Islet of Langerhans (tissue), 1 donor: ENCODE measurements at regions not wholly inside any gene's neighbourhood (a gene's known extent, or its start where the extent isn't known, plus 50 kb on each side); places are given as distances from the start of the nearest gene placed in this dataset.
"Not testable (repeated sequence)": the region's sequence is repeated elsewhere in the genome, so short reads cannot be mapped to it uniquely, and the experiment has no call there.

ENCODE experiments used
- FAIRE-seq: peaks from one replicate; lab custom pipeline; 2011; peaks lifted over from hg19 to GRCh38; lab: Jason Lieb, UNC

- no peak for FAIRE-seq
These were observed 192.9 kb upstream of the TBL1X start for GRCh38 chrX:9271789-9272525.

GRCh38 chrX:9273744-9274143 is 191.1 kb upstream of the TBL1X start:
- no peak for FAIRE-seq

- no peak for FAIRE-seq
These were observed 186.2 kb upstream of the TBL1X start for GRCh38 chrX:9278475-9279233.

DNA sequence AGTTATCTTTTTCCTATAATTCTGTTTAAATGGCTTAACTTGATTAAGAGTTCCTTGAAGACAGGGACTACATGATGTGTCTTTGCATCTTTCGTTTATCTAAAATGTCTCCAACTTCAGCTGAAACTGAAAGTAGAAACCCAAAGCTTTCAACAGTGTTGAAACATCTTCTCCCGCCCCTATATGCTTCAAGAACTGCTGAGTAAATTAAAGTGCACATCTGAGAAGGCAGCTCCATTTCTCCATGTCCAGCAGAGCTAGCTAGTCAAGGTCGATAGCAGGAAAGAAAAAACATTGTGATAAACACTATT is 185.7 kb upstream of the TBL1X start:
- FAIRE-seq: no peak

GRCh38 chrX:9280831-9281230 is 184.0 kb upstream of the TBL1X start:
- no peak for FAIRE-seq

GRCh38 chrX:9282325-9282724 is 182.5 kb upstream of the TBL1X start:
- no peak for FAIRE-seq

DNA sequence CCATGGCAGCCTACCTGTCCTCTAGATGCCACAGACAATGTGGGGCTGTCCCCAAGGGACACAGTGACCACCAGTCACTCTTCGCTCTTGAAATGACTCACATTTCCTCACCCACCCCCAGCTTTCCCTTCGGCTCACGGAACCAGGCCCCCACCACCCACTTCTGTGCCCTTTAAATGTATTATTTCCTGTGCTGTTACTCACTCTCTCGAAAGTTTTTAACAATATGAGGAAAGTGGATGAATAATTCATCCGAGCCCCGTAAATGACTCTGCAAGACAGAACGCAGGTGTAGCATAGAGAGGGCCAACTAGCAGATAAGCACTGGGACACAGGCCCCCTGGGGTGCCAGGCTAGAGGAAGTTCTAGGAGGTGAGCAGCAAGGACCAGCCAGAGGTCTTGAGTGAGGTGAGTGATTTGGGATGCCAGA is 179.5 kb upstream of the TBL1X start:
- no peak for FAIRE-seq

GRCh38 chrX:9286234-9286633 is 178.6 kb upstream of the TBL1X start:
- FAIRE-seq: no peak

GRCh38 chrX:9291629-9292028 is 173.2 kb upstream of the TBL1X start:
- FAIRE-seq: no peak

GRCh38 chrX:9293051-9293496 is 171.8 kb upstream of the TBL1X start:
- FAIRE-seq: no peak

DNA sequence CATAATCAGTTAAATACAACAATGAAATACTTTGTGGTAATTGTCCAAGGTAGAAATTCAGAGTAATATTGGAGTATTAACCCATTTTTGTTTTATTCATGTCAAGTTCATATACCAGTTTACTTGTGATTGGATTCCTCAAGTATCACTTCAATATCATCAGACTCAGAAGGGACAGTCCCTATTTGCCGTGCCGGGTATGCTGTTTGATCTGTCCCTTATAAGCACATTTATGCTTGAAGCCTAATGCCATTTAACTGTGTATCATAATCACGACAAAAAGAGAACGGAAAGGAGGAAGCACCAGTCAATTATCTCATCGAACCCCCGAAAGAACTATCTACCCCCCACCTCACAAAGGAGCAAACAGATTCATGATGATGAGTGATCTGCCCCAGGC is 171.0 kb upstream of the TBL1X start:
- FAIRE-seq: no peak

DNA sequence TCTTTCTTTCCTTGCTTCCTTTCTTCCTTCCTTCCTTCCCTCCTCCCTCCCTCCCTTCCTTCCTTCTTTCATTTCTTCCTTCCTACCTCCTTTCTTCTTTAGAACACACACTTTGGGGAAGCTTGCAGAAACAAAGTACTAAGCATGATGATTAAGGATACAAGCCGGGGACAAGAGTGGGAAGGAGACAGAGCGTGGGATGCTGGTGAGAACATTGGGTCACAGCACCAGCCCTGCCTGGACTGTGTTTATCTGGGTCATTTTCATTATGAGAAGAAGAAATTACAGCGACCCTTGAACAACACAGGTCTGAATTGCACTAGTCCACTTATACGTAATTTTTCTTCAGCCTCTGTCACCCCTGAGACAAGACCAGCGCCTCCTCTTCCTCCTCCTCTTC is 169.3 kb upstream of the TBL1X start:
- FAIRE-seq: no peak

- FAIRE-seq: no peak
These were observed 166.6 kb upstream of the TBL1X start for GRCh38 chrX:9298221-9298620.

- FAIRE-seq: not testable (repeated sequence)
These were observed 165.2 kb upstream of the TBL1X start for GRCh38 chrX:9299681-9300080.

DNA sequence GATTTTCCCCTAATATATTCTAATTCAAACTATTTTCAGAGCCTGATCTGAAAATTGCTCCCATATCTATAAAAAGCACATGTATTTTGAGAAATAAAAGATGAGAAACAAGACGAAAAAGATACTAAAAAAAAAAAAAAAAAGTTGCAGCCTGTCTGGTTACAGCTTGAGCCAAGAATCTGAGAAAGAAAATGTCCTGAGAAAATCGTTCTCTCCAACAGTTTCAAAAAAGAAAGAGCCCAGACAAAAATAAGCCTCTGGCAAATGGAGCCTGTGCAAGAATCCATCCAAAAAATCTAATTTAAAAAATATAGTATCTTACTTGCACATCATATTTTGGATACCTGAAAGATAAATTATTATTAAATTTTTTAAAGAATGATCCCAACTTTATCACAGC is 163.0 kb upstream of the TBL1X start:
- no peak for FAIRE-seq

GRCh38 chrX:9302381-9302780 is 162.5 kb upstream of the TBL1X start:
- FAIRE-seq: no peak

DNA sequence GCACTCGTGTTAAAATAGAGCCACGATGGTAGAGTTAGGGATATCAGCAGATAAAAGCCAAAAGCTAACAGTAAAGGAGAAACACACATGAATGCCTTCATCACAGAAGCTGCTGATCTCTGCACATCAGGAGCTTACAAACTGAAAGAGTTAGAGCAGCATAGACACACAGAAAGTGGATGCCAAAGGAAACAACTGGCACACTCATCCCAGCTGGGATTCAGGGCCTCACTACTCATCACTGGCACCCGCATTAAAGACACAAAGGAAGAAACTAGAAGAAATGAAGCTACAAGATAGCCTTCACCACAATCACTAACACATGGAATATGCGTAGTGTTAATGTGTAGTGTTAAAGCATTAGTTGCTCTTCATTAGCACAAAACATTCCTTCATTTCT is 156.4 kb upstream of the TBL1X start:
- no peak for FAIRE-seq

DNA sequence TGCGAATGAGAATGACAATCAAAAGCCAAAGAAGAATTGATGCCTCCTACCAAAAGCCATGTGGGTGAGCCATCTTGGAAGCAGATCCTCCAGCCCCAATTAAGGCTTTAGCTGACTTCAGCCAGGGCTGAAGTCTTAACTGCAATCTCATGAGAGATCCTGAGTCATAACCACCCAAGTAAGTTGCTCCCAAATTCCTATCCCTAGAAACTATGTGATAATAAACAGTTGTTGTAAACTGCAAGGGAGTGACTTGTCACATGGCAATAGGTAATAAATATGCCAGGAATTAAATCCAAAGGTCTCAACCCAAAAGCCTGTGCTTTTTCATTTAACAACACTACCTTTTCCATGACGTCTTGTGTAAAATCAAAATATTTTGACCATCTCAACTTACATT is 154.2 kb upstream of the TBL1X start:
- no peak for FAIRE-seq

DNA sequence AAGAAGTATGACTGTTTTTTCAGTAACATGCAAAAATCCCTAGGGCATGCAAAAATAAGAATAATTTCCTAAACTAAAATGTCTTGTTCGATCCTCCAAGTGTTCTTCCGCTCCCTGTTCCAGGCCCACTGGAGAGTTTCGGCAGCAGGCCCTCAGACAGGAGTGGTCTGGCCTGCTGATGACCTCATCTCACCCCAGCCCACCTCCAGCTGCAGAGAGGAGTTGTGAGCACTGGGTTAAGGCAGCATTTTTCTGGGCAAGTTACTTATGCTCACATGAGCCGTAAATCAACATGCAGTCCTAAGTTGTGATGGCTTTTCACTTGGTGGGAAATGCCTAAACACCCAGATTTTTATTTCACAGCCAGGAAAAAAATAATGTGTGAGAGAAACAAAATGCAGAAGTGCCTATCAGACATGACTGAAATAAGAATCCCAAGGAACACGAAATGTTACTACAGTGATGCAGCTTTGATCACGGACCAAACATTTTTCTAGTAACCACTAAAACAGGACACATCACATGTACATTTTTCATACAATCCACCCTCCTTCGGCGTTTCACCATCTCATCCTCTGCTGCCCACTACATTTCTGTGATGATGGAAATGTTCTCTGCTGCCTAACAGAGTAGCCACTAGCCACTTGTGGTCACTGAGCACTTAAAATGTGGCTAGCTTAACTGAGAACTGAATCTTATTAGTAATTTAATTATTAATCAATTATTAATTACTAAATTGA is 153.3 kb upstream of the TBL1X start:
- FAIRE-seq: no peak

DNA sequence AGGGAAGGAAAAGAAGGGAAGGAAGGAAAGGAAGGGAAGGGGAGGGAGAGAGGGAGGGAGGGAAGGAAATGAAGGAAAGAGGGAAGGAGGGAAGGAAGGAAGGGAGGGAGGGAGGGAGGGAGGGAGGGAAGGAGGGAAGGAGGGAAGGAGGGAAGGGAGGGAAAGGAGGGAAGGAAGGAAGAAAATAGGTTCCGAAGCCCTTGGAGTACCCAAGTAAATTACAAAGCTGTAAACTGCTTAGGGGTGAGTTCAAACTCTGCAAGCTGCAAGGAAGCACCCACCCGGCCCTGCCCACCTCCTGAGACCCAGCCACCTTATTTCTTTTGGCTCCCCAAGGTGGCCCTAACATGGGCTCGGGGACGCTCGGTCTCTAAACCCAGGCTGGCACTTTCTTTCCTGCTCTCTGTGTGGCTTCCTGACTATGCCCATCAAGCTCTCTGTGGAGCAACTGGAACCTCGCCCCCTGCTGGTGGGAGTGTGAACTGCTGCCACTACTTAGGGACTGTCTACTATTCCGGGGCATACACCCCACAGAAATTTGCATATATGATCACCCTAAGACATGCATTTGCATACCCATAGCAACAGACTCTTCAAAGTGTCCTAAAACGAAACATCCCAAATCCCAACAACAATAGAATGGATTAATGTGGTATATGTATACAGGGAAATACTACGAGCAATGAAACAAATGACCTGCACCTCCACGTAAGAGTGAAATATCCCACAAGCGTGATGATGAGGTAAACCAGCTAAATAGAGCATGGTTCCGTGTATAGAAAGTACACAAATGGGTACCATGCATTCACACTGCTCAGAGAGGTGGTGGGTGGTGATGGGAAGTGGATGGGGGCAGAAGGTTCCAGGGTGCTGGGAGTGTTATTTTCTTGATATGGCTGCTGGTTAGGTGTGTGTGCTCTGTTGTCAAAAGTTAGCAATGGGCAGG is 151.7 kb upstream of the TBL1X start:
- no peak for FAIRE-seq

GRCh38 chrX:9315086-9315485 is 149.8 kb upstream of the TBL1X start:
- no peak for FAIRE-seq

- FAIRE-seq: no peak
These were observed 148.8 kb upstream of the TBL1X start for GRCh38 chrX:9316096-9316495.
